Spleen (tissue), 7 donors: ENCODE measurements at regions not wholly inside any gene's neighbourhood (a gene's known extent, or its start where the extent isn't known, plus 50 kb on each side); places are given as distances from the start of the nearest gene placed in this dataset.

ENCODE experiments used
- POLR2A ChIP-seq, 3 donors: fragments of 450-650 bp; IDR thresholded peaks; one replicate each; pipeline ENCODE4 v1.5.1; 2017; ENCODE audit warnings: antibody characterized with exemption in 3 of 3, mild to moderate bottlenecking in 1 of 3
- POLR2AphosphoS5 ChIP-seq, 3 donors: sonication (generic); formaldehyde crosslinking; IDR thresholded peaks; one replicate each; pipeline ENCODE4 v1.5.1; 2017; ENCODE audit warnings: antibody characterized with exemption in 3 of 3
- TF ChIP-seq, protein P1 (sequence below), 11 experiments: fragments of 200-600 bp in 7 of 11; fragments of 450-650 bp in 4 of 11; sonication (generic) in 4 of 11; IDR thresholded peaks in 8 of 11; conservative IDR thresholded peaks in 3 of 11; 1 replicate in 7 of 11; 2 replicates in 4 of 11; pipeline versions ENCODE4 v1.4.0 to v1.8.0; 2016 to 2021; ENCODE audit warnings: antibody characterized with exemption in 11 of 11, inconsistent platforms in 4 of 11, mild to moderate bottlenecking in 1 of 11
- donor health status: DM: no; HTN: no; CAD: no; lungs with moderate emphysema.
- donor health status: DM: no; HTN: no; CAD: no.
- donor health status: DM: no; HTN: no; CAD: no.

DNA sequence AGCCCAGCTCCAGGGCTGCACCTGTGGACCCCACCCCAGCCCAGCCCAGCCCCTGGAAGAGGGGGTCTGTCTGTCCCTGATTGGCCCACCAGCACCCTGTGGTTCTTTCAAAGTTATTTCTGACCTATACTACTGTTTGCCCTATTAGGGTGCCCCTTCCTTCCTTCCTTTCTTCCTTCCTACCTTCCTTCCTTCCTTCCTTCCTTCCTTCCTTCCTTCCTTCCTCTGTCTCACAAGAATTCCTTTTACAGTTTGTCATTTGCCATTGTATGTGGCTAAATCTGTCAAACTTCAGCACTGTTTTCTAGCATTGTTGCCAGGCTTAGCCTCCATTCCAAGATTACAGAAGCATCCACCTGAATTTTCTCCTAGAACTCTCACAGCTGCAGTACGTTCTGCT, 66.9 kb downstream of the KLF15 start:
- TF ChIP-seq, protein P1, sequence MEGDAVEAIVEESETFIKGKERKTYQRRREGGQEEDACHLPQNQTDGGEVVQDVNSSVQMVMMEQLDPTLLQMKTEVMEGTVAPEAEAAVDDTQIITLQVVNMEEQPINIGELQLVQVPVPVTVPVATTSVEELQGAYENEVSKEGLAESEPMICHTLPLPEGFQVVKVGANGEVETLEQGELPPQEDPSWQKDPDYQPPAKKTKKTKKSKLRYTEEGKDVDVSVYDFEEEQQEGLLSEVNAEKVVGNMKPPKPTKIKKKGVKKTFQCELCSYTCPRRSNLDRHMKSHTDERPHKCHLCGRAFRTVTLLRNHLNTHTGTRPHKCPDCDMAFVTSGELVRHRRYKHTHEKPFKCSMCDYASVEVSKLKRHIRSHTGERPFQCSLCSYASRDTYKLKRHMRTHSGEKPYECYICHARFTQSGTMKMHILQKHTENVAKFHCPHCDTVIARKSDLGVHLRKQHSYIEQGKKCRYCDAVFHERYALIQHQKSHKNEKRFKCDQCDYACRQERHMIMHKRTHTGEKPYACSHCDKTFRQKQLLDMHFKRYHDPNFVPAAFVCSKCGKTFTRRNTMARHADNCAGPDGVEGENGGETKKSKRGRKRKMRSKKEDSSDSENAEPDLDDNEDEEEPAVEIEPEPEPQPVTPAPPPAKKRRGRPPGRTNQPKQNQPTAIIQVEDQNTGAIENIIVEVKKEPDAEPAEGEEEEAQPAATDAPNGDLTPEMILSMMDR (IDR thresholded peaks at IDR 0.05 in 8 of 11, conservative IDR thresholded peaks at IDR 0.05 in 3 of 11) = no peak
- TF ChIP-seq POLR2A (IDR thresholded peaks at IDR 0.05) = no peak
- TF ChIP-seq POLR2AphosphoS5 (IDR thresholded peaks at IDR 0.05) = no peak
